SK-MEL-5 (cell line): ENCODE measurements at regions not wholly inside any gene's neighbourhood (a gene's known extent, or its start where the extent isn't known, plus 50 kb on each side); places are given as distances from the start of the nearest gene placed in this dataset.
"Not testable (repeated sequence)": the region's sequence is repeated elsewhere in the genome, so short reads cannot be mapped to it uniquely, and the experiment has no call there.

Experiments
- DNase-seq: peaks from one replicate; pipeline ENCODE4 v3.0.0-alpha.2; 2016; ENCODE audit warnings: low read depth, low spot score
- in situ Hi-C: cut with HindIII; loops from 2 replicates; pipeline ENCODE4 v1.10.0; 2016; ENCODE audit warnings: low sequenced_read_pairs, high pct_unique_total_duplicates, low pct_unique_long_range_greater_than_20kb

DNA sequence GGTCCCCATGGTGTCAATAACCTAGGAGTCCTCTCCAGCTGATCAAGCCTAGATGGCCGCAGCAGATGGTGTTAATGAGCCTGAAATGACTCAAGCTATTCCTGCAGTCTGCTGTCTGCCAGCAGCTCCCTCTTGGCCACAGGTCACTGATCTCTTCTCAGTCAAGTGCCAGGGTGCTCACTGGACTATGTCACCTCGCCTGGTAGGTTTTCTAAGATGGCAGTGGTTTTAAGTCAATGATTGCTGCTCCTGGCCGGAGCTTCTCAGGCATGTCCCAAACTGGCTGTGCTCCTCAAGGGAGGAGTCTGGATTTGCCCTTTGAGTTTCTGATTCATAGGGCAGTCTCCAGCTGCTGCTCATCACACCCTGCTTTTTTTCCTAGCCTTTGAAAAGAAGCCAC lies 58.6 kb upstream of the SHISA6 start:
- in situ Hi-C loops = no loop called here
- DNase-seq = no peak

DNA sequence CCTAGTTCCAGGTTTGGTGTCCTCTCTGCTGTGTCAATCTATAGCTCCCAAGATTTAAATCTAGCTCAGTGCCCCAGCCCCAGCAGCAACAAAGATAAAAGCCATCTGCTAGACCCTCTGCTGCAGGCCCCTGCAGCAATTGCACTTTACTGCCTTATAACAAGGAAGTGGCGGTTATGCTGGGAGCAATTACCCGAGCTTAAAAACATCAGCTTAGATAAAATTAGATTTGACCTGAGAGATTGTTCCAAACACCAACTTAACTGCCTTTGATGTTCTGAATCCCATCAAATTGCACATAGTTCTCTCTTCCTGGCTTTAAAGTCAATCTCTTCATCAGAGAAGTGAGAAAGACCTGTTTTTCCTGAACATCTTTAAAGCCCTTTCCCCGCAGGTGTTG lies 62.4 kb upstream of the SHISA6 start:
- in situ Hi-C loops = no loop called here
- DNase-seq = no peak

DNA sequence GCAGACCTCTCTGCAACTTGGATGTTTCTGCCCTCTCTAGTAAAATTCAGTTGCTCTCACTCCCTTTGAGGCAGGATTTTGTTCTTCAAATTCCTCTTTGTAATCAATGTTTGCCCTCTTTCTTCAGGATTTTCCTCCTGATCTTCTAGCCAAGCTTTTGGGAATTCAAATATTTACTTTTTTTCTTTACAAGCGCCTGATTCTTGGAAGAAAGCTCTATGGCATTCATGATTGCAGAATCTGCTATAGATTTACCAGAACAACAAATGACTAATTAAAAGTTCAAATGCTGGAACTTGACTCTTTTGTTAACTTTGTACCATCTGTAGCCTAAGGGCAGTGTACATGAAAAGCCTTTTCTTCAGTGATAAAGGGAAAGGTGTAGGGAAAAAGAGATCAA lies 63.7 kb upstream of the SHISA6 start:
- no peak for DNase-seq
- in situ Hi-C loops = no loop called here

DNA sequence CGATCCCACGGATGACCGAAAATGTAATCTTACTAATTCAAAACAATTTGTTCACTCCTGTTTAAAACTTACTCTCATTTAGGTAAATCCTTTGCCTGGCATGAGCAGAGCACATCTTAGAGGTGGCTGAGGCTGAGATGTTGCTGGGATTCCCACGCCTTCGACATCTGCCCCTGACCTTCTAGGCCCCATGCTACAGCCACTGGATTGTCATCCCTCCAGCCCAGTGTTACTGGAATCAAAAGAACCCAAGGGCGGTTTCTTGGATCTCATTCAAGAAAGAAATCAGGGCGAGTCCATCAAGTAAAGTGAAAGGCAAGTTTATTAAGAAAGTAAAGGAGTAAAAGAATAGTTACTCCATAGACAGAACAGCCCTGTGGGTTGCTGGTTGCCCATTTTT lies 64.5 kb upstream of the SHISA6 start:
- in situ Hi-C loops = no loop called here
- no peak for DNase-seq

DNA sequence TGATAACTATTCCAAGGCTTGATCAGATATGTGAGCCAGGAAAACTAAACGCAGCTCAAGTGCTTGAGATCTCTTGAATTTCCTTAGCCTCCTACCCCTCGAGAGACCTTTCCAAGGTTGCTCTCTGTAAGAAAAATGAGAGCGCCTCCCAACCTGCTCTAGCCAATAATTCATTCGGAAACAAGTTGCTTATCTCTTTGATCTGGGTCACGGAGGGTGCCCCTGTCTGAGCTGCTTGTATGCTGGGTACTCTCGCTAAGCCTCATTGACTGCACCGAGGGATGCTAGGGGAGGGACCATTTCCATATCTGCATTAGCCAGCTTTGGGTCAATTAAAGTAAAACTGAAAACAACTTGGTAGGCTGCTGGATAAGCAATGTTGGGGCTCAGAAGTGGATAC lies 70.1 kb upstream of the SHISA6 start:
- DNase-seq = no peak
- in situ Hi-C loops = no loop called here

DNA sequence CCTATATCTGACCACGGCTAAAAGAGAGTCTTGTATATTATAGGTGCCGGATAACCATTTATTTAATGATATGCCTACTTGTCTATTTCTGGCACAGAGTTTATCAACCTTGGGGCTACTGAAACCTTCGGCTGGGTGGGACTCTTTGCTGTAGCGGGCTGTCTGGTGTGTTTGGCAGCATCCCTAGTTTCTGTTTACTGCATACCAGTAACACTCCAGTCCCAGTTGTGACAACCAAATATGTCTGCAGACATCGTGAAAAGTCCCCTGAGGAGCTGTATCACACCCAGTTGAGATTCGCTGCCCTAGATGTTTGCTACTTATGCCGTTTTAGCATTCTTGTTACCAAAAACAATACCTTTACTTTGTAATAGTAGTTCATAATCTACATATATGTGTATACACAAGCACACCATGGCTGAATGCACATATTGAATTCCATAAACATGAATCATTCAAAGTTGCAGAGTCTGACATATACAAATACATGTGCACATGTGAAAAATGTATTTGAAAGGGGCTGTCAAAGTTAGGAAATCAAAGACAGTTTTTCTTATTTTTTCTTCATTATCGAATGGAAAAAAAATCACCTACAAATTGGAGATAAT lies 89.1 kb upstream of the SHISA6 start:
- in situ Hi-C loops = no loop called here
- no peak for DNase-seq

DNA sequence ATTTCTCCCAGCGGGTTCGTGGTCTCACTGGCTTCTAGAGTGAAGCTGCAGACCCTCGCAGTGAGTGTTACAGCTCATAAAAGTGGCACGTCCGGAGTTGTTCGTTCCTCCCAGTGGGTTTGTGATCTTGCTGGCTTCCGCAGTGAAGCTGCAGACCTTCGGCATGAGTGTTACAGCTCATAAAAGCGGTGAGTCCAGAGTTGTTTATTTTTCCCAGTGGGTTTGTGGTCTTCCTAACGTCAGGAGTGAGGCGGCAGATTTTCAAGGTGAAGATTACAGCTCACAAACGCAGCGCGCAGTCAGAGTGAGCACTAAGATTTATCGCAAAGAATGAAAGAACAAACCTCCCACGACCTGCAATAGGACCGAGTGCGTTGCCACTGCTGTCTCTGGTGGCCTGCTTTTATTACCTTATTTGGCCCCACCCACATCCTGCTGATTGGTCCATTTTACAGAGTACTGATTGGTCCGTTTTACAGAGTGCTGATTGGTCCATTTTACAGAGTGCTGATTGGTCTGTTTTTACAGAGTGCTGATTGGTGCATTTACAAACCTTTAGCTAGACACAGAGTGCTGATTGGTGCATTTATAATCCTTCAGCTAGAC lies 90.0 kb upstream of the SHISA6 start:
- in situ Hi-C loops, DNase-seq: not testable (repeated sequence)

DNA sequence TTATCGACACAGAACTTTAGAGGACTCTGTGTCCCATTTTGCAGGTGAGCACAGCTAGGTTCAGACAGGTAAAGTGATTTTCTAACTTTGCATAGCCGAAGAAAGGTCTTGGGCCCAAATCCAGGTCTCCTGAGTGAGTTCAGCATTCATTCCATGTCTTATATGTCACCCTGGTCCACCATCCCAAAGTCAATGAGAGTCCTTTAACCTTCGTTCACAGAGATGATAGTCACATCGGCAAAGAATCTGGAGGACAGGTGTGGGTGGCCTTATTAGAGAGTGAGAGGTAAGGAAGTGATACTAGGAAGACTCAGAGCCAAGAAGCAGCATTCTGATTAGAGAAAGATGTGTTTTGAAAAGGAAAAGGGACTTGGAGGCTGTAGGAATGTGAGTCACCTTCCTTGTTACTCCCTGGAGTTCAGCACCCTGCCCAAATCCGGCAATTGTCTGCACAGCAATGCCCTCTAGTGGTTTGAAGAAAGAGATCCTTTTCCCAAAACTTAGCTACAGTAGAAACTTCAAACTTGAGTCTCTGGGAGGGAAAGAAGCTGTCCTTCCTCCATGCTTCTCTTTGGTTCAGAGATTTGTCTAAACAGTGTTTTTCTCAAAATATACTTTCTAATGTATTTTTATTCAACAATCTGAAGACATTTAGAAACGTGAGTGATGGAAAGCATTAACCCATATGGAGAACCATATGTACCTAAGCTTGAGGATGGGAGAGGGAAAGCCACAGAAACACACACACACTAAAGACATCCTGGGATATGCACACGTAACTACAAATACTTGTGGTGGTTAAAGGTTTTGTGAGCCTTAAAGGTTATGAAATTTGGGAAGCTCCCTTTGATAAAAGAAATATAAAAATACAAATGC lies 96.4 kb upstream of the SHISA6 start:
- peak; percentile 67 for DNase-seq
- in situ Hi-C loops = no loop called here

DNA sequence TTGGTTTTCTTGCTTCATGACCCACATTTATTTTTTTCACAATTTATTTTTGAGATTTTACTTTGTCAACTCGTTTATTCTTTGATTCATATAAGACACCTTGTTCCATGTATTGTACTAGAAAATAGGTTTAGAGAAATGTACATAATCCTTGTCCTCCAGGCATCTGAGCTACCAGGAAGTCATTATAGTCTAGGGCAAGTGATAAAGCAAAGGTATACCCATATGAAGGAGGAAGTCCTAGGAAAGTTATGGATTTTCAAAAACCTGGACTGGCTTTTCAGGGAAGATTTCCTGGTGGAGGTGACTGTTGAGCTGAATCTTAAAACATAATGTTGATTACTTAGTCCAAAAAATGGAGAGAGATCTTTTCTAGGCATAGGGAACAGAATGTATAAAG lies 98.8 kb upstream of the SHISA6 start:
- in situ Hi-C loops = no loop called here
- no peak for DNase-seq

DNA sequence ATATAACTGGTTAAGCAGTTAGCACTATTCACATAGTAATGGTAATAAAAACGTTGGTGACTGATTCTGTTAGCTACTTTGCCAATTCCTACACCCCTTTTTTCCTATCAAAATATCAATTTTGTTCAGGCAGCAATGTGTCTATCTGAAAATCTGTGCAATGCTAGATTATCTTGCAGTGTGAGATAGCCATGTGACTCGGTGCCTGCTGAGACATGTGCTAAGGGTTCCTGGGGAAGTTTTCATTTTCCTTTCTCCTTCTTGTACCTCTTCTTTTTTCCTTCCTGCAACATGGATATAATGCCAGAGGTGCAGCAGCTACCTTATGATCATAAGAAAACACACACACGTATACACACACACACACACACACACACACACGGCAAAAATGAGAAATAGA lies 100.5 kb upstream of the SHISA6 start:
- in situ Hi-C loops = no loop called here

DNA sequence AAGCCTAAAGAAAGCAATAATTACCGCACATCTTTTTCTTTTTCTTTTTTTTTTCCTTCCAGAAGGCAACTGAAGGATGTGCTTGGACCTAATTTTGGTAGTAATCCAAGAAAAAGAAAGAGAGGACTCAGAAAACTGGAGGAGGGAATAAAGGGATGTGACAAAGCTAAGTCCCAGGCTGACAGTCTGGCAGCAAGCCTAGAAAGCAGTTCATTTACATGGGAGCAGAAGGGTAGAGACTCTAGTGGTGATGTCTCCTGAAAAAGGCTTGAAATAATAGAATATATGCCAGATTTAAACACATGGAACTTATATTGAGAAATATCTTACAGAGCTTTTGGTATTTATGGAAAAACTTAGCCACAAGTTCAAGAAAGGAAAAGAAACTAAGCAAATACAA lies 101.0 kb upstream of the SHISA6 start:
- in situ Hi-C loops = no loop called here

More for the DNA sequence above, 100.5 kb upstream of the SHISA6 start:
- no peak for DNase-seq

DNA sequence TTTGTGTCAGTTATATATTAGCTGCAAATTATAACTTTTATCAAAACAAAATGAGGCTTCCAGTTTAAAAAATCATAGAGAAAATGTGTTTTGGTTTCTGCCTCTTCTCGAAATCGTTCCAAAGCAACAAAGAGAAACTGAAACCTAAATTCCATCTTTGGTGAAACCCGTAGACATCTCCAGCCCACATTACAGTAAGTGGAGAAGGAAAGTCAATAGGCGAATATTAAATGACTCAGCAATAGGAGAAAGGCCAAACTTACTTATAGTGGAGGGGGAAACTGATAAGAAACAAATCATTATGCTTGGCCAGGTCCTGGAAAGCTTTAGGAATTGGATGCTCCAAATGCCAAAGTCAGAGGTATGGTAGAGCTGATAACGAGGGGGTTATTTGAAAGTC lies 103.0 kb upstream of the SHISA6 start:
- in situ Hi-C loops = no loop called here
- peak; percentile 13 for DNase-seq

More for the DNA sequence above, 101.0 kb upstream of the SHISA6 start:
- DNase-seq = no peak

DNA sequence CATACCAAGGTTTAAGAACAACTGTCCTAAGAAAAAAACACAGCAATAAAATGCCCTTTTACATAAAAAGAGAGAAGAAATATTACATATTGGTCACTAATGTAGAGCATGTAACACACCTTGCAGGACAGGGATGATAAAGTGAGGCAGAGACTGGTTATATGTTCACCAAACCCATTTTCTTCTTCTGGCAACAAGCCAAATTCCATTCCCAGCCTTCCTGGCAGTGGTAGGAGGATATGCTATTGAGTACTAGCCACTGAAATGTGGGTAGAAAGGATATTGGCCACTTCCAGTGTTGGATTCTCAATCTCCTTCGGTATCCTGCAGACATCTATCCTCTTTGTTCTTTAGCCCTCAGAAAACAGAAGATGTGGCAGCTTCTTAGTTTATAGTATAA lies 105.2 kb upstream of the SHISA6 start:
- in situ Hi-C loops = no loop called here
- no peak for DNase-seq

DNA sequence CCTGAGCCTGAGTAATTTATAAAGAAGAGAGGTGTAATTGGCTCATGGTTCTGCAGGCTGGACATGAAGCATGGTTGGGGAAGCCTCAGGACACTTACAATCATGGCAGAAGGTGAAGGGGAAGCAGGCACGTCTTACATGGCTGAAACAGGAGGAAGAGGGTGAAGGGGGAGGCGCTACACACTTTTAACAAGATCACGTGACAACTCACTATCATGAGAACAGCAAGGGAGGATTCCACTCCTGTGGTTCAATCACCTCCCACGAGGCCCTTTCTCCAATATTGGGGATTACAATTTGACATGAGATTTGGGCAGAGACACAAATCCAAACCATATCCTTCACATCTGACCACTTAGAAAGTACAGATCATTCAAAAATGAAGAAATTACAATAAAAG lies 110.6 kb upstream of the SHISA6 start:
- in situ Hi-C loops = no loop called here

DNA sequence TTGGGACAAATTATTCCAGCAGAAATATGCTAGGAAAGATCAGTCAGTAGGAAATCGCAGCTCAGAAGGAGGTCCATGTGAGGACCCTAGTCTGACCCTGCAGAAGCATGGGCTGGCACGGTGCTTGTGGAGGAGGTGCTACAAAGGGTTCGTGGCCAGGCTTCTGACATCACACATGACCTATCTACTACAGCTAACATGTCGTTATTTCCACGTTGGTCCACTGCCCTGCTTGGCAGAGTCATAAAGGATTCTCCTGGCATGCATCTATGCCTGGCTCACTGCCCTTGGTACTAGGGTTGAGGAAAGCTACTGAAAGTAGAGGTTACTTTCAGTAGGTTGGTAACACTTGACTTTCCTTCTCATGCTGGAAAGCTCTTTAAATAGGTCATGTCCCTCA lies 118.1 kb upstream of the SHISA6 start:
- no peak for DNase-seq
- in situ Hi-C loops = no loop called here

More for the DNA sequence above, 110.6 kb upstream of the SHISA6 start:
- DNase-seq = no peak

DNA sequence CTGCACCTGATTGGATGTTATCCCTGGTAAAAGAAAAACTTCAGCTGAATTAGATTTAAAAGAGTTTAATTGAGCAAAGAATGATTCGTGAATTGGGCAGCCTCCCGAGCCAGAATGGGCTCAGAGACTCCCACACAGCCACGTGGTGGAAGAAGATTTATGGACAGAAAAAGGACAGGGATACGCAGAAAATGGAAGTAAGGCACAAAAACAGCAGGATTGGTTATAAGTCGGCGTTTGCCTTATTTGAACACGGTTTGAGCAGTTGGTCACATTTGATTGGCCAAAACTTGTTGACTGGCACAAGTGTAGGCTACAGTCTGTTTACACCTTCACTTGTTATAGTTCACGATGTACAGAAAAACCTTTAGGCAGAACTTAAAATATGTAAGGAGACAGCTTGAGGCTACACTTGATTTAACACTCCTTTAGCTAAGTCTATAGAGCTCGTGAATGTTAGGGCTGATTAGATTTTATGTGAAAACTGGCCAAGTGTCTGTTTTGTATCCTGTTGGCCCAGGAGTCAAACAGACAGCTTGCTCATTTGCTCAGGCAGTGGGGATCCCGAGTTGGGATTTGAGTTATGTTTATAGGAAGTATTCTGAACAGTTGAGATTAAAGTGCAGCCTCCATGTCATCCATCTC lies 119.5 kb upstream of the SHISA6 start:
- no peak for DNase-seq
- in situ Hi-C loops = no loop called here

DNA sequence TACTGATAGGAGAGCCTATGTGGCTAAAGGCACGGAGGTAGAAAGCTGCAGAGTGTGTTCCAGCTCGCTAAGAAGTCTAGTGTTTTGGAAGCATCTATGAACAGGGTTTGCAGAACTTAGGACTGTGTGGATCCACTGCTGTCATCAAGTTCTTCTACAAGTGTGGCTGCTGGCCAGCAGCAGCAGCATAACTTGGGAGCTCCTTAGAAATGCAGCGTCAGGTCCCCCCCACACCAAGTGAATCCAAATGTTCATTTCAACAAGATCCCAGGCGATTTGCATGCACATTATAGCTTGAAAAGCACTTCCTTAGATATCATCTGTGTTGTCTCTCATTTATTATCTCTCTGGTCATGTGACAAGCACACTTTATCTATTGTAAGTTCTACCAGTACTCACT lies 131.9 kb upstream of the SHISA6 start:
- DNase-seq = no peak
- in situ Hi-C loops = no loop called here

DNA sequence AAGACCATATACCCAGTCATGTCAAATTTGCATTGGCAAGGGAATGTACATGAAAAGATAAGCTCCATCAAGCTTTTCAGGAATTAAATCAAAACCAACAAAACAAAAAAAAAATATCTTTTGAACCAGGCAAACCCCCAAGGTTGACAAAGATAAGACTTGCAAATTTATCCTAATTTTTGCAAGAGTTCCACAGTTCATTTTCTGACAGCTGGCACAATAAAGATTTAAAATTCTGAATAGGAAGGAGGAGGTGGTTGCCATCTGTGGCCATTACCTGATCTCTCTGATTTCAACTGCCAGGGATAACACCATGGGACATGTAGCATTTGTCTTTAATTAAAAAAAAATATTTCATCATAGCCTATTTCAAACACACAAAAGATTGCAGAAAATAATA lies 135.9 kb upstream of the SHISA6 start:
- DNase-seq = no peak
- in situ Hi-C loops = no loop called here
